OCI-LY1 (cell line): ENCODE measurements at regions not wholly inside any gene's neighbourhood (a gene's known extent, or its start where the extent isn't known, plus 50 kb on each side); places are given as distances from the start of the nearest gene placed in this dataset.

Source experiments
- H2AFZ ChIP-seq: fragments of 200-600 bp; sonication (generic), shearing (Covaris generic); 2 replicates; pipeline ENCODE4 v1.6.0; 2014; ENCODE audit warnings: antibody characterized with exemption, mild to moderate bottlenecking, low read length
- H3F3A ChIP-seq: fragments of 200-600 bp; sonication (generic), shearing (Covaris generic); 2 replicates; pipeline ENCODE4 v1.6.0; 2014; ENCODE audit warnings: mild to moderate bottlenecking, antibody characterized with exemption, low read length, moderate library complexity; ENCODE audit not compliant: insufficient read depth
- H3K27ac ChIP-seq: fragments of 200-600 bp; sonication (generic); 2 replicates; pipeline ENCODE4 v1.5.1; 2014; ENCODE audit warnings: low read length, mixed run types, mild to moderate bottlenecking, low read depth; ENCODE audit not compliant: poor library complexity, severe bottlenecking
- H3K27me3 ChIP-seq: fragments of 200-600 bp; sonication (generic); 2 replicates; pipeline ENCODE4 v1.6.0; 2014; ENCODE audit warnings: antibody characterized with exemption, mild to moderate bottlenecking, low read length, moderate library complexity; ENCODE audit not compliant: insufficient read depth
- H3K36me3 ChIP-seq: fragments of 200-600 bp; sonication (generic); 2 replicates; pipeline ENCODE4 v1.6.1; 2014; ENCODE audit warnings: mild to moderate bottlenecking, antibody characterized with exemption, low read length, moderate library complexity, mixed read lengths; ENCODE audit not compliant: insufficient read depth
- H3K4me1 ChIP-seq: fragments of 200-600 bp; sonication (generic); 2 replicates; pipeline ENCODE4 v1.5.1; 2014; ENCODE audit warnings: mild to moderate bottlenecking, low read length, moderate library complexity; ENCODE audit not compliant: insufficient read depth, severe bottlenecking
- H3K4me2 ChIP-seq: fragments of 200-600 bp; sonication (generic), shearing (Covaris generic); 2 replicates; pipeline ENCODE4 v1.6.1; 2014; ENCODE audit warnings: low read length
- H3K4me3 ChIP-seq: fragments of 200-600 bp; sonication (generic); 2 replicates; pipeline ENCODE4 v1.5.1; 2014; ENCODE audit warnings: low read length, low read depth, mild to moderate bottlenecking, mixed read lengths; ENCODE audit not compliant: poor library complexity, severe bottlenecking
- H3K79me2 ChIP-seq: fragments of 200-600 bp; shearing (Covaris generic); 2 replicates; pipeline ENCODE4 v1.6.1; 2016; ENCODE audit warnings: mixed run types, low read length, mixed read lengths; ENCODE audit not compliant: insufficient read depth
- H3K9ac ChIP-seq: fragments of 200-600 bp; sonication (generic), shearing (Covaris generic); 2 replicates; pipeline ENCODE4 v1.6.1; 2014; ENCODE audit warnings: mild to moderate bottlenecking, low read length, mixed read lengths
- H3K9me2 ChIP-seq: fragments of 200-600 bp; sonication (generic), shearing (Covaris generic); 2 replicates; pipeline ENCODE4 v1.6.1; 2014; ENCODE audit warnings: low read depth, mild to moderate bottlenecking, low read length, mixed read lengths
- H3K9me3 ChIP-seq: fragments of 200-600 bp; shearing (Covaris generic); 2 replicates; pipeline ENCODE4 v1.6.1; 2014; ENCODE audit warnings: low read length, mixed read lengths
- H4K20me1 ChIP-seq: fragments of 200-600 bp; sonication (generic), shearing (Covaris generic); 2 replicates; pipeline ENCODE4 v1.6.0; 2016; ENCODE audit warnings: mild to moderate bottlenecking, low read length; ENCODE audit not compliant: insufficient read depth
- EZH2 ChIP-seq: fragments of 200-600 bp; sonication (generic), shearing (Covaris generic); IDR thresholded peaks from 2 replicates; pipeline ENCODE4 v1.8.0; 2017; ENCODE audit warnings: borderline replicate concordance, mixed run types, mild to moderate bottlenecking, antibody characterized with exemption, low read length, moderate library complexity, mixed read lengths
- TF ChIP-seq, protein P1 (sequence below): fragments of 200-600 bp; sonication (generic), shearing (Covaris generic); IDR thresholded peaks from 2 replicates; pipeline ENCODE4 v1.5.1; 2017; ENCODE audit warnings: mild to moderate bottlenecking, antibody characterized with exemption, low read length, moderate library complexity, mixed read lengths

DNA sequence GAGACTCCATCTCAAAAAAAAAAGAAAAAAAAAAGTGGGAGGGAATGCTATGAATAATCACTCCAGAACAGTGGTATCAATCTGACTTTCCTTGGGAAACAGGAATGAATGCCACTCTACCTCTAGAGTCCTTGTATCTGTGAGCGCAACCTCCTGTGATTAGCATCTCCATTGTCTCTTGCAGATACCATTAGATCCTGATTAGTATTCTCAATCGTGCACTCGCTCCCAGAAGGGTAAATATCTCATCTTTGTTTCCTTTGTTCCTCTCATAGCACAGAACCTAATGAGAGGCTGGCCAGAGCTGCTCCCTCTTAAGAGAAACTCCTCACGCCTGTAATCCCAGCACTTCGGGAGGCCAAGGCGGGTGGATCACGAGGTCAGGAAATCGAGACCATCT is 184.4 kb upstream of the KCNK2 start:
- TF ChIP-seq EZH2 = no peak
- TF ChIP-seq, protein P1, sequence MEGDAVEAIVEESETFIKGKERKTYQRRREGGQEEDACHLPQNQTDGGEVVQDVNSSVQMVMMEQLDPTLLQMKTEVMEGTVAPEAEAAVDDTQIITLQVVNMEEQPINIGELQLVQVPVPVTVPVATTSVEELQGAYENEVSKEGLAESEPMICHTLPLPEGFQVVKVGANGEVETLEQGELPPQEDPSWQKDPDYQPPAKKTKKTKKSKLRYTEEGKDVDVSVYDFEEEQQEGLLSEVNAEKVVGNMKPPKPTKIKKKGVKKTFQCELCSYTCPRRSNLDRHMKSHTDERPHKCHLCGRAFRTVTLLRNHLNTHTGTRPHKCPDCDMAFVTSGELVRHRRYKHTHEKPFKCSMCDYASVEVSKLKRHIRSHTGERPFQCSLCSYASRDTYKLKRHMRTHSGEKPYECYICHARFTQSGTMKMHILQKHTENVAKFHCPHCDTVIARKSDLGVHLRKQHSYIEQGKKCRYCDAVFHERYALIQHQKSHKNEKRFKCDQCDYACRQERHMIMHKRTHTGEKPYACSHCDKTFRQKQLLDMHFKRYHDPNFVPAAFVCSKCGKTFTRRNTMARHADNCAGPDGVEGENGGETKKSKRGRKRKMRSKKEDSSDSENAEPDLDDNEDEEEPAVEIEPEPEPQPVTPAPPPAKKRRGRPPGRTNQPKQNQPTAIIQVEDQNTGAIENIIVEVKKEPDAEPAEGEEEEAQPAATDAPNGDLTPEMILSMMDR = no peak
- H3K27ac ChIP-seq = no peak overlapping the region
- H3K36me3 ChIP-seq = no peaks in the 10 kb centered on the region
- no peaks in the 10 kb centered on the region for H3K79me2 ChIP-seq
- H3K4me1 ChIP-seq = no peaks in the 10 kb centered on the region
- H2AFZ ChIP-seq = no peak overlapping the region
- no peaks in the 10 kb centered on the region for H4K20me1 ChIP-seq
- no peaks in the 10 kb centered on the region for H3K9me3 ChIP-seq
- H3K4me2 ChIP-seq = no peak overlapping the region
- no peak overlapping the region for H3K9ac ChIP-seq
- H3F3A ChIP-seq = no peaks in the 10 kb centered on the region
- no peak overlapping the region for H3K4me3 ChIP-seq
- no peaks in the 10 kb centered on the region for H3K9me2 ChIP-seq
- H3K27me3 ChIP-seq = no peaks in the 10 kb centered on the region

DNA sequence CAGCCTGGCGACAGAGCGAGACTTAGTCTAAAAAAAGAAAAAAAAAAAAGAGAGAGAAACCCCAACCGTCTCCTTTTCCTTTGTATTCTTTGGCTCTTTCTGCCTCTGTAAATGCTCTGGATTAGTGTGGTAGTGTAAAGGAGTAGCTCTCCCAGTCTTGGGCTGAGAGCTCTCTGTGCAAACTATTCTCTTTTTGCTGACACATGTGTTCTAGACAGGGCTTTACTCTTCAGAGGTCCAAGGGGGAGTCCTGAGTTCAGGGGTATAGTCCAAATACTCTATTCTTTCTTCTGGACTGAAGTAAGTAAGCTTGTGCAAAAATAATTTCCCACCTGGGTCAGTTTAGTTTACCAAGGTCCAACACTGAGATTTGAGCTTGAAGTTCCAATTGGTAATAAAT is 183.8 kb upstream of the KCNK2 start:
- TF ChIP-seq, protein P1 = no peak
- no peak for TF ChIP-seq EZH2
- Histone ChIP-seq H3K4me2 (no peak overlapping the region), H3K79me2 (no peaks in the 10 kb centered on the region), H3K4me1 (no peaks in the 10 kb centered on the region), H3K4me3 (no peak overlapping the region), H2AFZ (no peak overlapping the region), H4K20me1 (no peaks in the 10 kb centered on the region), H3K9me3 (no peaks in the 10 kb centered on the region), H3K9ac (no peak overlapping the region), H3K27ac (no peak overlapping the region), H3K27me3 (no peaks in the 10 kb centered on the region), H3K9me2 (no peaks in the 10 kb centered on the region), H3F3A (no peaks in the 10 kb centered on the region), H3K36me3 (no peaks in the 10 kb centered on the region)

DNA sequence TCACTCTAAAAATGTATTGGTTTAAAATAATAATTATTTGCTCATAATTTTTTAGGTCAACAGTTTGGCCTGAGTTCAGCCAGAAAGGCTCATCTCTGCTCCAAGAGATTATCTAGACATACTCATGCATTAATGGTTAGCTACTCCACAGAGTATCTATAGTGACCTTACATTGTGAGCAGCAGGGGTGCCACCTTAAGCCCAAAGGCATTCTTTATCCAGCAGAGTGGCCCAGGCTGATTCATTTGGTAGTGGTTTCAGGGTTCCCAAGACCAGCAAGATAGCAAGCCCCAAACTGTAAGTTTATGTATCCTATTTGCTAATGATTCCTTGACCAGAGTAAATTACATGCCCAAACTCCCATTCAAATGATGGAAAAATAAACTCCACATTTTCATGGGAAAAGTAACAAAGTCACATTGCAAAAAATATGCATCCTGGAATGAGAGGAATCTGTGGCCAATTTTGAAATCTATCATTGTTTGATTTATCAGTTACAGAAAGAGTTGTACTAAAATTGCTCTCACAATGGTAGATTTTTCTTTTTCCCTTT is 182.6 kb upstream of the KCNK2 start:
- no peaks in the 10 kb centered on the region for H3K9me3 ChIP-seq
- H3K4me1 ChIP-seq = no peaks in the 10 kb centered on the region
- no peaks in the 10 kb centered on the region for H3K36me3 ChIP-seq
- H4K20me1 ChIP-seq = no peaks in the 10 kb centered on the region
- H3K9me2 ChIP-seq = no peaks in the 10 kb centered on the region
- no peak overlapping the region for H3K27ac ChIP-seq
- H3K27me3 ChIP-seq = no peaks in the 10 kb centered on the region
- no peaks in the 10 kb centered on the region for H3F3A ChIP-seq
- no peak overlapping the region for H2AFZ ChIP-seq
- H3K4me2 ChIP-seq = no peak overlapping the region
- H3K79me2 ChIP-seq = no peaks in the 10 kb centered on the region
- no peak overlapping the region for H3K4me3 ChIP-seq
- no peak overlapping the region for H3K9ac ChIP-seq
- TF ChIP-seq, protein P1 = no peak
- TF ChIP-seq EZH2 = no peak
